ENCODE measurements at regions not wholly inside any gene's neighbourhood (a gene's known extent, or its start where the extent isn't known, plus 50 kb on each side); places are given as distances from the start of the nearest gene placed in this dataset.

DNA sequence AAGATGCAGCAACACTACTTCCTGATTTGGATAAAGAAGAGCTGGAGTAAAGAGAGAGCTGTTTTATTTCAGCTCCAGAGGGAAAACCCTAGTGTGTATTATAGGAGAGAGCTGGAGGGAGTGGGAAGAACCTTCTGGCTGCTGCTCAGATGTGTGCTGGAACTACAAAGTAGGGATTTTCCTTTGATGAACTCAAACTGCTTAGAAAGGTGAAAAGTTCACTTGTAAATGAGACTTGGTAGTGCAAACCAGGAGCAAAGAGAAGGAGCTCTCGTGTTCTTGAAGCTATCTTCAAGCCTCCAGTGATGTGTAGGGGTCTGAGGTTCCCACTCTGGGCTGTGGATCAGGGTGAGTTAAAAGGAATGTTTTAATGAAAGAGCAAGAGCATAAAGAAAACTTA is 110.4 kb downstream of the EDEM1 start:
- TF ChIP-seq, protein P1, sequence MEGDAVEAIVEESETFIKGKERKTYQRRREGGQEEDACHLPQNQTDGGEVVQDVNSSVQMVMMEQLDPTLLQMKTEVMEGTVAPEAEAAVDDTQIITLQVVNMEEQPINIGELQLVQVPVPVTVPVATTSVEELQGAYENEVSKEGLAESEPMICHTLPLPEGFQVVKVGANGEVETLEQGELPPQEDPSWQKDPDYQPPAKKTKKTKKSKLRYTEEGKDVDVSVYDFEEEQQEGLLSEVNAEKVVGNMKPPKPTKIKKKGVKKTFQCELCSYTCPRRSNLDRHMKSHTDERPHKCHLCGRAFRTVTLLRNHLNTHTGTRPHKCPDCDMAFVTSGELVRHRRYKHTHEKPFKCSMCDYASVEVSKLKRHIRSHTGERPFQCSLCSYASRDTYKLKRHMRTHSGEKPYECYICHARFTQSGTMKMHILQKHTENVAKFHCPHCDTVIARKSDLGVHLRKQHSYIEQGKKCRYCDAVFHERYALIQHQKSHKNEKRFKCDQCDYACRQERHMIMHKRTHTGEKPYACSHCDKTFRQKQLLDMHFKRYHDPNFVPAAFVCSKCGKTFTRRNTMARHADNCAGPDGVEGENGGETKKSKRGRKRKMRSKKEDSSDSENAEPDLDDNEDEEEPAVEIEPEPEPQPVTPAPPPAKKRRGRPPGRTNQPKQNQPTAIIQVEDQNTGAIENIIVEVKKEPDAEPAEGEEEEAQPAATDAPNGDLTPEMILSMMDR (IDR thresholded peaks at IDR 0.05): no peak
- TF ChIP-seq EP300 (IDR thresholded peaks at IDR 0.05) (no peak), POLR2AphosphoS5 (IDR thresholded peaks at IDR 0.05) (no peak), POLR2A (IDR thresholded peaks at IDR 0.05) (no peak)
- WGBS: 10% methylated on average over 1 of the region's 1 CpG
- H3K4me3 ChIP-seq: no peak overlapping the region
- H3K4me1 ChIP-seq: no peaks in the 10 kb centered on the region
- H3K27me3 ChIP-seq: no peaks in the 10 kb centered on the region
- no peaks in the 10 kb centered on the region for H3K36me3 ChIP-seq
- no peak for DNase-seq (ENCODE audit: low spot score in 2 of 2)
- no peak overlapping the region for H3K27ac ChIP-seq
- H3K9me3 ChIP-seq: no peaks in the 10 kb centered on the region

DNA sequence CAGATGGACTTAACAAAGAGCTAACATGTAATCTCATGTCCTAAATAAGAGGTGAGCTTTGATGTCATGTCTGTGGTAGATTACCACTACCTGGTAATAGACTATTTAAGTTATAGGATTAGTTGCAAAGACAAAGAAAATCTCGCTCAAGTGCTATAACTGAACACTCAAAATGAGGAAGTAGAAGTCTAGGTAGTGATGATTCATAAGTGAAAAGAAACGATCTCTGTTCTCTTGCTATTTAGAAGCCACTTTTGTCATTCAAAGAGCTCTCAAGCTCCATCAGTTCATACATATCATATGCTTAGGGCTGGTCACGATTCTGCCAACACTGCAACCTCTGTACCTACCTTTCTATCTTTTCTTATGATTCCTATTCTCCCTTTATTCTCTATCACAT is 110.9 kb downstream of the EDEM1 start:
- H3K27ac ChIP-seq: no peak overlapping the region
- DNase-seq (ENCODE audit: low spot score in 2 of 2): no peak
- no peaks in the 10 kb centered on the region for H3K27me3 ChIP-seq
- TF ChIP-seq POLR2A (IDR thresholded peaks at IDR 0.05): no peak
- no peak for TF ChIP-seq EP300 (IDR thresholded peaks at IDR 0.05)
- TF ChIP-seq POLR2AphosphoS5 (IDR thresholded peaks at IDR 0.05): no peak
- TF ChIP-seq, protein P1 (IDR thresholded peaks at IDR 0.05): no peak
- 56% methylated on average over 3 of the region's 3 CpGs for WGBS
- no peaks in the 10 kb centered on the region for H3K36me3 ChIP-seq
- H3K4me1 ChIP-seq: no peaks in the 10 kb centered on the region
- H3K9me3 ChIP-seq: no peaks in the 10 kb centered on the region
- H3K4me3 ChIP-seq: no peak overlapping the region

DNA sequence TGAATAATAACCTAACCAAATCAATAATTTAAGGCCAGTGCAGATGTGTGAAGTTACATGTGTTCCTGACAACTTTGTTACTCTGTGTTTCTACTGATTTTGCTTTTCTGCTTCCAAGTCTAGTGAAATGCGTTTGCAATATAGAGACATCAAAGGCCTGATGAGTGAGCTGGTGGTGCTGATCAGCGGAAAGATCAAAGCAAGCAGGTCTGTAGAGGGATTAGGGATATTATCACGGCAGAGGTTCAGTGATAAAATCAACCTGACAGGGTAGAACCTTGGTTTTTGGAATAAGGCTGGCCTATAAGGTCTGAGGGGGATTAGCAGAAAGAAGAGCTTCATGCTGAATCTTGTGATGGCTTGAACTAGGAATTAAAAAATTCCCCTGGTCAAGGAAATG is 111.7 kb downstream of the EDEM1 start:
- 41% methylated on average over 3 of the region's 3 CpGs for WGBS
- no peak overlapping the region for H3K27ac ChIP-seq

DNA sequence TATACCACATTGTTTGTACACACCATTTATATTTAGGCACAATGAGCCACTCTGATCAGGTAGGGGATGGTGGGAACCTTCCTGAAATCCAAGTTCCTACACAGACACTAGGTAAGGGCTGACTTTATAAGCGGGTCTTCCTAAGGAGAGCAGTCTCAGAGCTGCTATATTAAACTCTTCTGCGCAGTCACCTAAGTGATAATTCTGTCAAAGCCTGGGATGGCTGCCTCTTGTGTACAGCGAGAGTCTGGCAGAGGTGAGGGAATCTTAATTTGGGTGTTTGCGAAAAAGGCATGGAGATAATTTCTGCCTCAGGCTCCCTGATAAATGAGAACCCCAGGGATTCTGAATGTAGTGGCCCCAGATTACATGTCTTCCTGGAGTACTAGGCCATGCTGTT is 113.1 kb downstream of the EDEM1 start:
- DNase-seq (ENCODE audit: low spot score in 2 of 2): no peak
- 93% methylated on average over 4 of the region's 4 CpGs for WGBS
- no peaks in the 10 kb centered on the region for H3K4me1 ChIP-seq
- no peaks in the 10 kb centered on the region for H3K27me3 ChIP-seq
- H3K27ac ChIP-seq: no peak overlapping the region
- TF ChIP-seq POLR2AphosphoS5 (IDR thresholded peaks at IDR 0.05): no peak
- TF ChIP-seq EP300 (IDR thresholded peaks at IDR 0.05): no peak
- TF ChIP-seq POLR2A (IDR thresholded peaks at IDR 0.05): no peak
- TF ChIP-seq, protein P1 (IDR thresholded peaks at IDR 0.05): no peak
- H3K9me3 ChIP-seq: no peaks in the 10 kb centered on the region
- H3K4me3 ChIP-seq: no peak overlapping the region
- H3K36me3 ChIP-seq: no peaks in the 10 kb centered on the region

More for the DNA sequence above, 111.7 kb downstream of the EDEM1 start:
- no peak for DNase-seq (ENCODE audit: low spot score in 2 of 2)
- Histone ChIP-seq H3K4me3 (no peak overlapping the region), H3K36me3 (no peaks in the 10 kb centered on the region), H3K9me3 (no peaks in the 10 kb centered on the region), H3K27me3 (no peaks in the 10 kb centered on the region), H3K4me1 (no peaks in the 10 kb centered on the region)
- TF ChIP-seq, protein P1 (IDR thresholded peaks at IDR 0.05): no peak
- no peak for TF ChIP-seq POLR2AphosphoS5 (IDR thresholded peaks at IDR 0.05)
- TF ChIP-seq POLR2A (IDR thresholded peaks at IDR 0.05): no peak
- no peak for TF ChIP-seq EP300 (IDR thresholded peaks at IDR 0.05)

DNA sequence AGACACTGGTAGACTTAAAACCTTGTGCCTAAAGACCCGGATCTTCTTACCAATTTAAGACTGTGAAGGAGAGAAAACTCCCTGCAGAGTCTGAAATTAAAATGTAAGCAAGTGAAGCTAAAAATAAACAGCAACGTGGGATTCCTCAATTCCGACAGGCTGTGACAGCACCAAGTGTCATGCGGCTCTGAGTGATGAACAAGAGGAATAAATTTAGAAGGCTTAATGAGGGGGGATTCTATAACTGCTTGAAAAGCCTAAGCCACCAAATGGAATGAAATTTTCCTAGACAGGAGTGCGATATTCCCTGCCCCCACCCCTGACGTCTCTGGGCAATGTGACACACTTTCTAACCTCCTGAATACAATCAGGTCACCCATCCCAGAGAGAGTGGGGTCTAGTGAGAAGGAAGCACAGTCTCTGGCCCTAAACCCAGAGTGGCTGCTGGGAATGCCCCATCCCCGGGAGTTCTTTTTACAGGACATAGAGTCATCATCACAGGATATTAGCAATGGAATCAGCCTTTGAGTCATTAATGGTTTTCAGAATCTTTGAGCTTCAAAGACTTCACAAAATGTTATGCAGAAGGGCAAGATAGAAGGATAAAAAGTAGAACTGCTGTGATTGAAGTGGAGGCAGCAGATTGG is 114.3 kb downstream of the EDEM1 start:
- no peak for DNase-seq (ENCODE audit: low spot score in 2 of 2)
- TF ChIP-seq POLR2A (IDR thresholded peaks at IDR 0.05) (no peak), EP300 (IDR thresholded peaks at IDR 0.05) (no peak), POLR2AphosphoS5 (IDR thresholded peaks at IDR 0.05) (no peak)
- TF ChIP-seq, protein P1 (IDR thresholded peaks at IDR 0.05): no peak
- no peak overlapping the region for H3K27ac ChIP-seq
- H3K27me3 ChIP-seq: no peaks in the 10 kb centered on the region
- no peaks in the 10 kb centered on the region for H3K9me3 ChIP-seq
- no peaks in the 10 kb centered on the region for H3K4me1 ChIP-seq
- no peak overlapping the region for H3K4me3 ChIP-seq
- no peaks in the 10 kb centered on the region for H3K36me3 ChIP-seq
- WGBS: 32% methylated on average over 7 of the region's 7 CpGs
